ENCODE measurements at regions not wholly inside any gene's neighbourhood (a gene's known extent, or its start where the extent isn't known, plus 50 kb on each side); places are given as distances from the start of the nearest gene placed in this dataset.

GRCh38 chr3:126277629-126278378 lies 79.4 kb downstream of the KLF15 start:
- no peak for TF ChIP-seq CTCF (IDR thresholded peaks at IDR 0.05)
- no peak for TF ChIP-seq ZFX (IDR thresholded peaks at IDR 0.05; ENCODE audit: borderline replicate concordance)
